AG08396 (cell line): ENCODE measurements at regions not wholly inside any gene's neighbourhood (a gene's known extent, or its start where the extent isn't known, plus 50 kb on each side); places are given as distances from the start of the nearest gene placed in this dataset.

Source experiments
- DNase-seq: peaks from one replicate; pipeline ENCODE4 v3.0.0; 2012; ENCODE audit warnings: low spot score, mixed read lengths

GRCh38 chr4:104418286-104418685 is 76.4 kb downstream of the CXXC4 start:
- DNase-seq, result no peak

DNA sequence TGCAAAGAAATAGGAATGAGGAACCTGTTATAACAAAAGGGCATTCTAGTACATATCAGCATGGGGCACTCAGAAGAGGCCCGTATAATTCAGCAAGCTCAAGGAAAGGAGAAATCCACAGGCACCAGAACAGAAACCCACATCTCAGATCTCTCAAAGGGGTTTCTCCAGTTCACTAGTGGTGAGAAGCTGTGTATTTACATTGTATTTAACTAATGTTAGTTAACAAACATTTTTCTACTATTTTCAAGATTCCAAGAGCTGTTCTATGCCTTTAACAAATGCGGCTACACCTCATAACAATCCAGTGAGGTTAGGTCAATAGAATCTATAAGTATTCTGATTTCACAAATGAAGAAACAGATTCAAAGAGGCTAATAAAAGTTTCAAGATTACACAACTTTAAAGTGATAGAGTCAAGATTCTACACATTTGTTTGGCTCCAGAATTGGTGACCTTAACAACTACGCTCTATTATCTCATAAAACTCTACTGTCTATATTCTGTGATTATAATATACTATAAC is 77.3 kb downstream of the CXXC4 start:
- DNase-seq, result no peak

GRCh38 chr4:104416725-104417356 is 77.9 kb downstream of the CXXC4 start:
- DNase-seq, result no peak

GRCh38 chr4:104413487-104413886 is 81.2 kb downstream of the CXXC4 start:
- no peak for DNase-seq

- no peak for DNase-seq
These were observed 82.3 kb downstream of the CXXC4 start for GRCh38 chr4:104412344-104412743.

DNA sequence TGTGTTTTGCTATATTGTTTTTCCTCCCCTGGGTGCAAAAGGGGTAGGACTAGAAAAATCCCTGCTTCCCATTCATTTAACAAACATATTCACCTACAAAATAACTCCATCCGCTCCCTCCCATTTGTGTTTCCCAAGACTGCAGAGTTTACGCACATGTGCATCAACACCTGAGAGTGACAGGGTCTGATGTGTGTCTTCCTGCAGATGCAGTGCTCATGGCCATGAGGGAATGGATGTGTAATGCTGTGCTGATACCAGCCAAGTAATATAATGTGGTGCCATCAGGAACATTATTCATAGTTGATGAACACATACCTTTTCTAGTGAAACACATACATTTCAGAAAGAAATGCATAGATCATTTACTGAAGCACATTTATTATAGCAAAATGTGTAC is 83.2 kb downstream of the CXXC4 start:
- DNase-seq, result no peak

DNA sequence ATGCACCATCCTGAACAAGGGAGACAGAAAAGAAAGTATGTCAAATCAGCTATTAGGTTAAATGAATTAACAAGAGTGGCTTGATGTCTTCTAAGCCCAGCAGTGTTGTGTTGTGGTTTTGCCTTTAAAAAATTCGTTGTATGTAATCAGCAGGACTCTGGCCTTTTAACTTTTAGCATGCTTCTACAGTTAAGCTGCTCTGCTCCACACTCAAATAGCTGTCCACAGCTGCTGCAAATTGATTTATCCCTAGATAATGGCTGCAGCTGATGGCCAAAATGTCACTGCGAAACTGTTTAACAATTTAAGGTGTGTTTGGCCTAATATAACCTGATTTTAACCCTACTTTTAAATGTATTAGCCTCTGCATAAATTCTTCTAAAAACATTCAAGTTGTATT is 85.8 kb downstream of the CXXC4 start:
- no peak for DNase-seq

GRCh38 chr4:104404361-104404760 is 90.3 kb downstream of the CXXC4 start:
- no peak for DNase-seq

- DNase-seq, result no peak
These were observed 99.5 kb downstream of the CXXC4 start for GRCh38 chr4:104395168-104395614.

DNA sequence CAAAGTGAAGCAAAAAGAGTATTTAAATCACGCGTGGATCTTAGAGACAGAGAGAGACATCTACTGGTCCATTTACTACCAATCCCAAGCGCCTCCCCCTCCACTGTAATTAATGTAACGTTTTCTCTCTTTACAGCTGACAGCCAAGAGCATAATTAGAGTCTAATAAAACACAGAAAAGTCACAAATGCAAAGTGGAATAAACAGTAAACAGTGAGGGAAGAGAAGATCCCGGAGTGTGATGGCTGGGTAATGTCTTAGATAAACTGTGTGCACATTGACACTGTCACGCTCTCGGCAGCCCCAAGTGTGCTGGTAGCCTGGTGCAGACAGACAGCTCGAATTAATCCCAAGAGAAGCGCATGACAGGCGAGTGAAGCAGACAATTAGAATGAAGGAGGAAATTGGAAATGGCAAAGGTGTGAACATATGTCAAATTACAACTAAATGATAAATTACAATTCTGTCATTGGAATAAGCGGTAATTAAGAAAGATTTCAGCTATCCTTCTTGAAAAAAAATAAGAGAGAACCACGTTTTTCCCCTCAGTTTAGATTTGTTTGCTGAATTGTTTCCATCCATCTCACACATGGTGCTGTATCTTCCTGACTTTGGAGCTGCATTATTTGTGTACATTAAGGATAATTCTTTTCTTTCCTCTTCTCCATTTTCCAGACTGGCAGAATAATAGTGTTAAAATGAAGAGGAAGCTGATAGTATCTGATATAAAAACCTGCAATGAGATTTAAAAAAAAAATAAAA is 100.1 kb downstream of the CXXC4 start:
- DNase-seq, result no peak

DNA sequence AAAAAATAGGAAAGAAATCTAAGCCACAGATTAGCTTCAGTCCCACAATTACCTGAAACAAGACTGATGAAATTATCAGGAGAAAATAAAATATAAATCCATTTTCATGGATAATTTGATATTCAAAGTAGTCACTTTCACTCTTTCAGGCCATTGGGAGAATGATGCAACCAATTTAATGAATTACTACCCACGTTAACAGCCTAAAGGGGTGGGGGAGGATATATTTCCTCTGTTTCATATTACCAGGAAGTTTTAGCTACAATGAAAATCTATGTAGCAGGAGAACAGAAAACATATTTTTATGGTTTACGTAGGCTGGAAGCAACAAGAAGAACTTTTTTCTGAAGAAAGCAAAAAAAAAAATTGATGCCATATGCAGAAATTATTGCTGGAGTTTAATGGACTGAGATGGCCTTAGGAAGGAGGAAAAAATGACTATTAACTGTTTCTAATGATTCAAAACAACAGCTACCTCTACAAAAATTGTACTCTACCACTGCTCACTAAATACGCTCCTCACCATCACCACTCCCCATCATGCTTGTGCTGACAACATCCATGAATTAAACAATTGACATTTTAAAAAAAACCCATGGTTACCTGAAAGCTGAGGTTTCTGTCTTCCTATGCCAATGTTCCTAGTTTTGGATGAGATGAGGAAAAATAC is 100.9 kb downstream of the CXXC4 start:
- DNase-seq, result no peak

DNA sequence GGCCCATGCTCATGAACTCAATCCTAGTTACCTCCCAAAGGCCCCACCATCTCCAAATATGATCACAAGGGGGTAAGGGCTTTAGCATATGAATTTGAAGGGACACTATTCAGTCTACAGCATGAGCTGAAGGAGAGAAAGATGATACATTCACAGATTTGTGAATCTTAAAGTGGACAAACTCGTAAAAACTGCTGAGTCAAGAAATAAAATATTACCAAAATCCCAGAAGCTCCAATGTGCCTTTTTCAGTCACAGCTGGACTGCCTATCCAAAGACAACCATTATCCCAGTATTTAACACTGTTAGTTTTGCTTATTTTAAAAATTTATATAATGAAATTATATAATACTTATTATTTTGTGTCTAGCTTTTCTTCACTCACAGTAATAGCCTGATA is 109.0 kb downstream of the CXXC4 start:
- no peak for DNase-seq

GRCh38 chr4:104382961-104383360 is 111.7 kb downstream of the CXXC4 start:
- DNase-seq, result no peak

GRCh38 chr4:104381729-104382128 is 113.0 kb downstream of the CXXC4 start:
- no peak for DNase-seq

DNA sequence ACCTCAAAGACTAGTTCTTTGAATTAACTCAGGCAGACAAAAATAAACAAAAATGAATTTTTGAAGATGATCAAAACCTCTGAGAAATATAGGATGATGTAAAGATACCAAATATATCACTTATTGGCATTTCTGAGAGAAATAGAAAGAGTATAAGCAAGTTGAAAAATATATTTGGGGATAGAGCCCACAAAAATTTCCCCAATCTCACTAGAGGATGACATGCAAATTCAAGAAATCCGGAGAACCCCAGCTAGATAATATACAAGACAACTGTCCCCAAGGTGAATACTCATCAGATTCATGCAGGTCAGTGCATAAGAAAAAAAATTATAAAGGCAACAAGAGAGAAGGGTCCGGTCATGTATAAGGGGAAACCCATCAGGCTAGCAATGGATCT is 129.1 kb downstream of the CXXC4 start:
- DNase-seq, result no peak

DNA sequence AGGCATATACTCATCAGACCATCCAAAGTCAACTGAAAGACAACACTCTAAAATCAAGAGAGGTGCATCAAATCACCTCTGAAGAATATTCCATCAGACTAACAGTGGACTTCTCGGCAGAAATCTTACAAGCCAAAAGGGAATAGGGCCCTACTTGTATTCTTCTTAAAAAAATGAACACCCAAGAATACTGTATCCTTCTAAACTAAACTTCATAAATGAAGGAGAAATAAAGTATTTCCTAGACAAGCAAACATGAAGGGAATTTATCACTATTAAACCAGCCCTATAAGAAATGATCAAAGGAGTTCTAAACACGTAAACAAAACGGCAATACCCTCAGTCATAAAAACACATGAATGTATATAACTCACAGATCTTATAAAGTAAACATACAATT is 141.2 kb downstream of the CXXC4 start:
- DNase-seq, result no peak

DNA sequence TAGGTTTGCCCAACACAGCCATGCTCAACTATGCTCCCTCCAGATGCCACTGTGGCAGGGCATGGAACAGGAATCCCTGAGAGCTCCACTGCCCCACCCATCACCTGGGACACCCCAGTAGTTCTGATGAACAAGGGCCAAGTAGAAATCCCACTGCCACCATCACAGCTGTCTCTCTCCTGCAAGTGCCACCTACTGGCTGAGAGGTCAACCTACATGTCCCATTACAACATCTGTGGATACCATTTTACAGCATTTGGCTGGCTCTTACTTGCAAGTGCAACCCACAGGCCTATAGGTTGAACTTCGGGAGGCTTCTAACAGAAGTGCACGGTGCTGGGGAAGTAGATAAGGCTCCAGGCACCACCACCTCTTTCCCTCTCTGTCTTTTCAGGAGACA is 142.5 kb downstream of the CXXC4 start:
- DNase-seq, result no peak

- DNase-seq, result no peak
These were observed 143.0 kb downstream of the CXXC4 start for GRCh38 chr4:104351706-104352105.

DNA sequence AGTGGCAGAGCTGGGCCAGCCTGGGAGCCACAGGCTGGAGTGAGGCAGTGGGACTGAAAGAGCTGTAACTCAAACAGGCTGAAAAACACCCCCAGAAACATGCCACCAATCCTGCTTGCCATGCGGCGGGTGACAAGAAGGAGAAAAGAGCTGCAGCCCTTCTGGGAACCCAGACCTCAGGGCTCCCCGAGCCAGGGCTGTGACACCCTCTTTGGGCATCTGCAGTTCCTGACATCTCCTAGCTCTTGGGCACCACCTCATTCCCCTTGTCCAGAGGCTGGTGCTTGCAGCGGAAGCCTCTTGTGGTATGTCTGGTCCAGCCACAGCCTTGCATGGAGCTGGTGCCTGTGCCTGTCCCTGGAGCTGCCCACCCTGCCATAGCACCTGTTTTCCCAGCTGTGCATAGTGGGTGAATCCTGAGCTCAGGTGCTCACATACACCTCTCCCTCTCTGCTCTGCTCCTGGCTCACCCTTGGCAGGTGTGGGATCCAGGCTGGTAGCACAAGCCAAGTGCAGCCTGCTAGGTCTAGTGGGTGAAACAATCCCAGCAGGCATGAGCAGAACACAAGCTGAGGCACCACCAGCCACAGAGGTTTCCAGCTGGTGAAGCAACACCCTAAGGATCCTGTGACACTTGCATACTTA is 149.0 kb downstream of the CXXC4 start:
- no peak for DNase-seq

DNA sequence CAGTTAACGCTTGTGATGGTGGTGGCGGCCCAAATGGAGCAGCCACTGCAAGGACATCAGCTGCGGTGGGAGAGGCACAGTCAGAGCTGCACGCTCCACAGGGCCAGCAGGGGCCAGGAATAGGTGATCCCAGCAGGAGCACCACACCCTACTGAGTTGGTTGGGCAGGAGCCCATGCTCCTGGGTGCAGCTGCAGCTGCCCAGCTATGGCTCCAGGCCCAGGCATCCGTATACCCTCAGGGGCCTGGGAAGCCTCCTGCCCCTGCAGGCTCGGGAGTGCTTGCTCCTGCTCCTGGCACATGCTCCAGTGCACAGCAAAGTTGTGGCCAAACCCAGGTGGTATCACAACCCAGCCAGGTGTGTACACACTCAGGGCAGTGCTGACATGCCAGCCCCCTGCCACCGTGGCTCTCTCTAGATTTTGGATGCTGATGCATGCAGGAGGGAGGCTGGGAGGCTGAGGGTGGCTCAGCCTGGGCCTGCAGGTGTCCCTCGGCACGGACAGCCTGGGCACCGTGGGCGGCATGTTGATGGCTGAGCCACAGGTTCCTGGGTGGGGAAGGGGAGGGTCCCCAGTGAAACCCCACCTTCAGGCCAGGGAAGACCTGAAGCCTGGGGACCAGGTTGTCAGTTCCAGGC is 150.2 kb downstream of the CXXC4 start:
- no peak for DNase-seq

DNA sequence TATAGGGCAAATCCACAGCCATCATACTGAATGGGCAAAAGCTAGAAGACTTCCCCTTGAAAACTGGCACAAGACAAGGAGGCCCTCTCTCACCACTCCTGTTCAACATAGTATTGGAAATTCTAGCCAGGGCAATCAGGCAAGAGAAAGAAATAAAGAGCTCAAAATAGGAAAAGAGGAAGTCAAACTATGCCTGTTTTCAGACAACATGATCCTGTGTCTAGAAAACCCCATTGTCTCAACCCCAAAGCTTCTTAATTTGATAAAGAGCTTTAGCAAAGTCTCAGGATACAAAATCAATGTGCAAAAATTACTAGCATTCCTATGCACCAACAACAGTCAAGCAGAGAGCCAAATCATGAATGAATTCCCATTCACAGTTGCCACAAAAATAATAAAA is 160.3 kb downstream of the CXXC4 start:
- no peak for DNase-seq
